HUES6 (cell line): ENCODE measurements at regions not wholly inside any gene's neighbourhood (a gene's known extent, or its start where the extent isn't known, plus 50 kb on each side); places are given as distances from the start of the nearest gene placed in this dataset.
"Not testable (repeated sequence)": the region's sequence is repeated elsewhere in the genome, so short reads cannot be mapped to it uniquely, and the experiment has no call there.

Experiments
- H3K27ac ChIP-seq: 2 replicates; pipeline ENCODE4 v1.7.0; 2013; ENCODE audit warnings: low read depth, mild to moderate bottlenecking, low read length, inconsistent platforms
- H3K27me3 ChIP-seq: 2 replicates; pipeline ENCODE4 v1.6.1; 2013; ENCODE audit warnings: low read length; ENCODE audit not compliant: control insufficient read depth, insufficient read depth
- H3K36me3 ChIP-seq: 2 replicates; pipeline ENCODE4 v1.6.1; 2013; ENCODE audit warnings: low read length; ENCODE audit not compliant: control insufficient read depth, insufficient read depth
- H3K4me1 ChIP-seq: 2 replicates; pipeline ENCODE4 v1.6.1; 2013; ENCODE audit warnings: low read length; ENCODE audit not compliant: control insufficient read depth, insufficient read depth
- H3K4me3 ChIP-seq: 2 replicates; pipeline ENCODE4 v1.5.1; 2013; ENCODE audit warnings: low read depth, low read length
- H3K9ac ChIP-seq: one replicate; pipeline ENCODE4 v1.6.1; 2013; ENCODE audit warnings: mild to moderate bottlenecking, low read length
- H3K9me3 ChIP-seq: 2 replicates; pipeline ENCODE4 v1.6.1; 2013; ENCODE audit warnings: low read depth, low read length; ENCODE audit not compliant: control insufficient read depth, insufficient read depth

- not testable (repeated sequence) for H3K9ac ChIP-seq, H3K27me3 ChIP-seq, H3K4me1 ChIP-seq, H3K27ac ChIP-seq, H3K36me3 ChIP-seq, H3K4me3 ChIP-seq, H3K9me3 ChIP-seq
These were observed 65.9 kb upstream of the MARCKS start for GRCh38 chr6:113791225-113791624.

DNA sequence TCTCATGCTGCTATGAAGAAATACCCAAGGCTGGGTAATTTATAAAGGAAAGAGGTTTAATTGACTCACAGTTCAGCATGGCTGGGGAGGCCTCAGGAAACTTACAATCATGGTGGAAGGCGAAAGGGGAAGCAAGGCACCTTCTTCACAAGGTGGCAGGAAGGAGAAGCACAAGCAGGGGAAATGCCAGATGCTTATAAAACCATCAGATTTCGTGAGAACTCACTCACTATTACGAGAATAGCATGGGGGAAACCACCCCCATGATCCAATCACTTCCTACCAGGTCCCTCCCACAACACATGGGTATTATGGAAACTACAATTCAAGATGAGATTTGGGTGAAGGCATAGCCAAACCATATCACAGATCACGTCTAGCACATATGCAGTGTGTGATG lies 61.8 kb upstream of the MARCKS start:
- H3K36me3 ChIP-seq, H3K27me3 ChIP-seq, H3K9ac ChIP-seq, H3K4me1 ChIP-seq, H3K4me3 ChIP-seq, H3K9me3 ChIP-seq, H3K27ac ChIP-seq: not testable (repeated sequence)

GRCh38 chr6:113796038-113796437 lies 61.1 kb upstream of the MARCKS start:
- H3K27ac ChIP-seq = no peak overlapping the region

GRCh38 chr6:113802779-113803178 lies 54.4 kb upstream of the MARCKS start:
- H3K9ac ChIP-seq = no peak overlapping the region
- no peaks in the 10 kb centered on the region for H3K27me3 ChIP-seq
- no peaks in the 10 kb centered on the region for H3K9me3 ChIP-seq
- no peak overlapping the region for H3K4me3 ChIP-seq
- H3K27ac ChIP-seq = no peak overlapping the region
- H3K4me1 ChIP-seq = no peaks in the 10 kb centered on the region
- H3K36me3 ChIP-seq = no peaks in the 10 kb centered on the region

More at GRCh38 chr6:113796038-113796437, 61.1 kb upstream of the MARCKS start:
- no peak overlapping the region for H3K9ac ChIP-seq
- H3K36me3 ChIP-seq = no peaks in the 10 kb centered on the region
- no peaks in the 10 kb centered on the region for H3K9me3 ChIP-seq
- no peaks in the 10 kb centered on the region for H3K27me3 ChIP-seq
- H3K4me1 ChIP-seq = no peaks in the 10 kb centered on the region
- no peak overlapping the region for H3K4me3 ChIP-seq

DNA sequence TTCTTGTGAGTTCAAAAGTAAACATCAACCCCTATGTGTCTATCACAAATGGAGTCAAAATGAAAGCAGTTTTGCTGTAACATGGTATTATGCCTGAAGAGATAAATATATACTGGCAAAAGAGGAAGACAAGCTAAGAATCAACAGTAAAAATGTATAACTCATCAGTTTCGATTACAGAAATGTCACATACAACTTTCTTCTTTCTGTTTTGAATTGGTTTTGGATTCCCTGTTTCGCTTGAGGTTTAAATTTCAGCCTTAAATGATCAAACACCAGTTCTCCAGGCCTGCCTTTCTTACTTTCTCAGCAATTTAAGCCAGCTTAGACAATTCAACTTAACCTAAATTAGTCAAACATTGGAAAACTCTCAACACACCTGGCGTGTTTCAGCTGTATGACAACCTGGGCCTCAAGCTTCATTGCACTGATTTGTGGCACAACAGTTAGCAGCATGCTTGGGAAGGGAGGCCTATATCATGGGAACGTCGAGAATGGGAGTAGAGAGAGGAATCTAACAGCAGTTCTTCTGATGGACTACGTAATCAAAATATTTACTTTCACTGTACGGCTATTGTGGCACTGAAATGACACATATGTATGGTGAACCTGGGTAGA lies 51.9 kb upstream of the MARCKS start:
- H3K9me3 ChIP-seq = no peaks in the 10 kb centered on the region
- H3K36me3 ChIP-seq = no peaks in the 10 kb centered on the region
- no peaks in the 10 kb centered on the region for H3K27me3 ChIP-seq
- H3K4me3 ChIP-seq = no peak overlapping the region
- no peak overlapping the region for H3K9ac ChIP-seq
- H3K27ac ChIP-seq = no peak overlapping the region
- no peaks in the 10 kb centered on the region for H3K4me1 ChIP-seq

DNA sequence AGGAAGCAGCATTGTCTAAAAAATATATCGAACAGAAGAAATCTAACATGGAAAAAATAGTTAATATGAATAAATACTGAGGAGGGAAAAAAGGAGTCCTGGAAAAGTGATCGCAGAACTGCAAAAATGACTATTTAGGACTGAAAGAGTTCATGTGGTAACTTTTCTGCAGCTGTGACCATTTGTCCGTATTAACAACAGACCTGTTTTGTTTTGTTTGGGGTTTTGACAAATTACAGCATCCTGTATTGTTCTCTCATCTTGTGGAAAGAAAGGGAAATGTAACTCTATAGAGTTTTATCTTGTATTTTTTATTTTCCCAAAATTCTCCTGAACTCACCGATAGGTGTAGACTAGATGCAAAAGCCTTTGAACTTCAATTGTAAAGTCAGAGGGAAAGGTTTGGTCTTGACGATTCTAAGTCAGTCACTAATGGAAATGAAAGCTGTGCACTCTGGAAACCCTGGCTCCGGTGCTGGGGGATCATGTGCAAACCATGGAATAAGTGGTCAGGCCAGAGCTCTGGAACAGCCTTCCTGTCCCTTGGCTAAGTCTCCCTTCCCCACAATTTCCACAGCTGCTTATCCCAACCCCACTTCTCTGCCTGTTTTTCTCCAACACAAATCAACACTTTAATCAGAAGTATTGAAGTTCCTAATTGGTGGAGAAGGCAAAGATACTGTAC lies 51.2 kb upstream of the MARCKS start:
- no peak overlapping the region for H3K27ac ChIP-seq
- no peak overlapping the region for H3K9ac ChIP-seq
- no peaks in the 10 kb centered on the region for H3K27me3 ChIP-seq
- H3K4me3 ChIP-seq = no peak overlapping the region
- no peaks in the 10 kb centered on the region for H3K4me1 ChIP-seq
- no peaks in the 10 kb centered on the region for H3K9me3 ChIP-seq
- H3K36me3 ChIP-seq = no peaks in the 10 kb centered on the region
